HEK293T (cell line): ENCODE measurements at regions not wholly inside any gene's neighbourhood (a gene's known extent, or its start where the extent isn't known, plus 50 kb on each side); places are given as distances from the start of the nearest gene placed in this dataset.

ENCODE experiments used
- CTCF ChIA-PET: fragments of 350-600 bp; formaldehyde crosslinking; extraction: SDS; loops from one replicate; lab custom pipeline; 2021; ENCODE audit warnings: antibody characterized with exemption, inconsistent platforms; lab: Yijun Ruan, JAX
- POLR2A ChIA-PET: fragments of 350-600 bp; formaldehyde crosslinking; extraction: SDS; loops from one replicate; lab custom pipeline; 2020; ENCODE audit warnings: antibody characterized with exemption, inconsistent platforms; lab: Yijun Ruan, JAX
- DNase-seq: peaks from one replicate; pipeline ENCODE4 v3.0.0; 2012; ENCODE audit warnings: mixed read lengths; ENCODE audit errors: extremely low spot score
- ARNT ChIP-seq: fragments of 450-650 bp; IDR thresholded peaks from 2 replicates; pipeline ENCODE4 v1.6.1; 2017; ENCODE audit warnings: mild to moderate bottlenecking
- BHLHE40 ChIP-seq: fragments of 450-650 bp; IDR thresholded peaks from 2 replicates; pipeline ENCODE4 v1.6.1; 2016; ENCODE audit warnings: mild to moderate bottlenecking, moderate library complexity, borderline replicate concordance
- CTBP1 ChIP-seq: fragments of 450-650 bp; IDR thresholded peaks from 2 replicates; pipeline ENCODE4 v1.6.1; 2016; ENCODE audit warnings: borderline replicate concordance
- ELF4 ChIP-seq: fragments of 450-650 bp; IDR thresholded peaks from 2 replicates; pipeline ENCODE4 v1.6.1; 2017; ENCODE audit warnings: antibody characterized with exemption
- FOXA1 ChIP-seq: fragments of 450-650 bp; IDR thresholded peaks from 2 replicates; pipeline ENCODE4 v1.6.1; 2016; ENCODE audit warnings: mild to moderate bottlenecking
- FOXK2 ChIP-seq: fragments of 450-650 bp; IDR thresholded peaks from 2 replicates; pipeline ENCODE4 v1.6.1; 2016; ENCODE audit warnings: mild to moderate bottlenecking
- FOXM1 ChIP-seq: fragments of 450-650 bp; IDR thresholded peaks from 2 replicates; pipeline ENCODE4 v1.6.1; 2017; ENCODE audit warnings: mild to moderate bottlenecking, borderline replicate concordance
- HDGF ChIP-seq: fragments of 450-650 bp; IDR thresholded peaks from 2 replicates; pipeline ENCODE4 v1.6.1; 2017; ENCODE audit warnings: antibody characterized with exemption, borderline replicate concordance
- L3MBTL2 ChIP-seq: fragments of 450-650 bp; conservative IDR thresholded peaks from 2 replicates; pipeline ENCODE4 v1.6.1; 2016; ENCODE audit warnings: mild to moderate bottlenecking
- LEF1 ChIP-seq: fragments of 450-650 bp; IDR thresholded peaks from 2 replicates; pipeline ENCODE4 v1.6.1; 2017; ENCODE audit warnings: mild to moderate bottlenecking, borderline replicate concordance
- NFRKB ChIP-seq: fragments of 450-650 bp; IDR thresholded peaks from 2 replicates; pipeline ENCODE4 v1.6.1; 2016; ENCODE audit warnings: mild to moderate bottlenecking, moderate library complexity
- PKNOX1 ChIP-seq: fragments of 450-650 bp; IDR thresholded peaks from 2 replicates; pipeline ENCODE4 v1.6.1; 2016
- SP1 ChIP-seq: fragments of 450-650 bp; IDR thresholded peaks from 2 replicates; pipeline ENCODE4 v1.6.1; 2017
- SUZ12 ChIP-seq: fragments of 450-650 bp; IDR thresholded peaks from 2 replicates; pipeline ENCODE4 v1.6.1; 2016; ENCODE audit warnings: mild to moderate bottlenecking
- TARDBP ChIP-seq: fragments of 450-650 bp; IDR thresholded peaks from 2 replicates; pipeline ENCODE4 v1.6.1; 2016
- ZNF384 ChIP-seq: fragments of 450-650 bp; IDR thresholded peaks from 2 replicates; pipeline ENCODE4 v1.6.1; 2016

GRCh38 chr7:98506471-98506870 lies 105.6 kb upstream of the BAIAP2L1 start:
- CTCF ChIA-PET = interaction anchor here (0.6 kb wide), 1 partner anchor 84 kb away, joined by 3 read pairs; no protein-coding TSS in a partner anchor
- POLR2A ChIA-PET = no interaction called here
- TF ChIP-seq FOXM1 = no peak
- no peak for TF ChIP-seq ARNT
- TF ChIP-seq FOXK2 = no peak
- no peak for TF ChIP-seq SUZ12
- TF ChIP-seq PKNOX1 = no peak
- TF ChIP-seq FOXA1 = no peak
- no peak for TF ChIP-seq L3MBTL2
- TF ChIP-seq HDGF = no peak
- no peak for TF ChIP-seq SP1
- TF ChIP-seq TARDBP = no peak
- no peak for TF ChIP-seq ZNF384
- DNase-seq = no peak

- TF ChIP-seq SP1 = no peak
- TF ChIP-seq TARDBP = no peak
- TF ChIP-seq FOXM1 = no peak
- no peak for TF ChIP-seq ELF4
- TF ChIP-seq FOXA1 = no peak
- TF ChIP-seq PKNOX1 = no peak
- TF ChIP-seq CTBP1 = no peak
- TF ChIP-seq NFRKB = no peak
- no peak for TF ChIP-seq ARNT
- ChIA-PET CTCF (no interaction called here), POLR2A (no interaction called here)
- DNase-seq = no peak
These were observed 99.9 kb upstream of the BAIAP2L1 start for GRCh38 chr7:98500764-98501163.

- ChIA-PET POLR2A (no interaction called here), CTCF (no interaction called here)
- no peak for TF ChIP-seq HDGF
- TF ChIP-seq ELF4 = no peak
- TF ChIP-seq PKNOX1 = no peak
- no peak for TF ChIP-seq CTBP1
- no peak for TF ChIP-seq L3MBTL2
- no peak for TF ChIP-seq FOXK2
- no peak for DNase-seq
These were observed 95.7 kb upstream of the BAIAP2L1 start for GRCh38 chr7:98496618-98497017.

GRCh38 chr7:98495200-98495955 lies 94.5 kb upstream of the BAIAP2L1 start:
- ChIA-PET POLR2A (no interaction called here), CTCF (no interaction called here)
- DNase-seq = no peak
- TF ChIP-seq TARDBP = no peak
- TF ChIP-seq SP1 = no peak
- TF ChIP-seq HDGF = no peak
- TF ChIP-seq PKNOX1 = no peak
- no peak for TF ChIP-seq LEF1
- no peak for TF ChIP-seq ARNT
- no peak for TF ChIP-seq FOXM1
- TF ChIP-seq NFRKB = no peak
- no peak for TF ChIP-seq L3MBTL2
- TF ChIP-seq BHLHE40 = no peak
- TF ChIP-seq FOXA1 = no peak
- no peak for TF ChIP-seq ZNF384
- no peak for TF ChIP-seq ELF4
- no peak for TF ChIP-seq CTBP1
- no peak for TF ChIP-seq SUZ12
- no peak for TF ChIP-seq FOXK2

GRCh38 chr7:98493030-98493778 lies 92.3 kb upstream of the BAIAP2L1 start:
- TF ChIP-seq BHLHE40 (no peak), FOXM1 (no peak), FOXA1 (no peak), FOXK2 (no peak), LEF1 (no peak), TARDBP (no peak), HDGF (no peak), SUZ12 (no peak)
- CTCF ChIA-PET = no interaction called here
- POLR2A ChIA-PET = no interaction called here
- DNase-seq = no peak
